ENCODE measurements at regions not wholly inside any gene's neighbourhood (a gene's known extent, or its start where the extent isn't known, plus 50 kb on each side); places are given as distances from the start of the nearest gene placed in this dataset.
A peak's percentile ranks its signal among the peaks of the same experiment; 100 is the strongest.
"Not testable (repeated sequence)": the region's sequence is repeated elsewhere in the genome, so short reads cannot be mapped to it uniquely, and the experiment has no call there.

DNA sequence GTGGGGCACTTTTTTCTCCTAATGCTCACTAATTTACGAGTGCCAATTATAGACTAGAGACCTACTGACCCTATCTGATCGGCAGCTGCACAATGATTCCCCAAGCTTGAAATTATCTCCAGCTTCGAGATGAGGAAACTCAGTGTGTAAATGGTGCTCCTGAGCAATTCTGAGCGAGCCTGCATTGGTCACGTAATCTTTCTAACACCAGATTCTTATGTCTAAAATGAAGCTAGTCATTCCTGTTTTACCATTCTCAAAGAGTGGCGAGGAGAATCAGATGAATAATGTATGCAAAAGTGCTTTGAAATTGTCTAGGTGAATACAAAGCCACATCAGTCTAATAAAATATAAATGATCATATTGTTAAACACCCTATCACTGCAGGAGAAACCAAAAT, 318.1 kb upstream of the FAM78B start:
- no peak overlapping the region for H3K4me3 ChIP-seq (ENCODE audit: low read length)
- no peaks in the 10 kb centered on the region for H3K9me3 ChIP-seq (ENCODE audit: low read depth, low read length)

DNA sequence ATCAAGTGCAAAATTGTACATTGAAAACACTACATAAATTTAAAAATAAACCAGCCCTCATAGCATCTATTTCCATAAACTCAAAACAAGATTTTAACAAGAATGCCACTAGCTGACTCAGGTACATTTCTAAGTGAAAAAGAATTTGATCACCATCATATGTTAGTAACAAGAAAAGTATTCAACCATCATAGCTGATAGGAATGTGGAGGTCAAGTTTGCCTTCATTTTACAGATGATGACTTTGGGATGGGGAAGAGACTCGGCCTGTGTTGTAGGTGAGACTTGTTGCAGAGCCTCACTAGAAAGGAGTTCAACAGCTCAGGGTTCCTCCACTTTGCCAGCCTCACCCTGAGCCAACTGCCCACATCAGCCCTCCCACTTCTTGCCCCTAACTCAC, 318.8 kb upstream of the FAM78B start:
- no peaks in the 10 kb centered on the region for H3K9me3 ChIP-seq (ENCODE audit: low read depth, low read length)
- H3K4me1 ChIP-seq (ENCODE audit: insufficient read depth, low read length): peaks cover 9% of the 10 kb centered on the region
- no peak overlapping the region for H3K4me3 ChIP-seq (ENCODE audit: low read length)
- no peaks in the 10 kb centered on the region for H3K27me3 ChIP-seq (ENCODE audit: insufficient read depth, low read length)

More for the DNA sequence above, 318.1 kb upstream of the FAM78B start:
- peaks cover 5% of the 10 kb centered on the region for H3K4me1 ChIP-seq (ENCODE audit: insufficient read depth, low read length)
- H3K27me3 ChIP-seq (ENCODE audit: insufficient read depth, low read length): no peaks in the 10 kb centered on the region

DNA sequence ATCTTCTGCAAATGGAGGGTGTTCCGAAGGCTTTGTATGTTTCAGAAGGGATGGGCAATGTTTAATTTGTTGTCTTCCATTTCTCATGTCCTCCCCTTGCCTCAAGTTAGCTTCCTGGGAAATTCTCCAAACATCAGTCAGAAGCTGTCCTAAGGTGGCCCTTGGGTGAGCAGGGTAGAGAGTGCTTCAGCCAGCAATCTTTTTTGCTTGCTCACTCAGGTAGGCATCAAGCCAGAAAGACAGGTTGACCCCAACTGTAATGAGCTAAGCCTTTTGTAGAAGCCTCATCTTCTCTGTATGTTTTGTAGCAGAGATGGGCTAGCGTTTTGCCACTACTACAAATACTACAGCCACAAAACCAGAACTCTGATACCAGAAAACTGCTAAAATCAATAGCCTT, 321.5 kb upstream of the FAM78B start:
- Histone ChIP-seq H3K27me3 (ENCODE audit: insufficient read depth, low read length) (no peaks in the 10 kb centered on the region), H3K9me3 (ENCODE audit: low read depth, low read length) (no peaks in the 10 kb centered on the region), H3K4me3 (ENCODE audit: low read length) (no peak overlapping the region), H3K4me1 (ENCODE audit: insufficient read depth, low read length) (peaks cover 12% of the 10 kb centered on the region)

DNA sequence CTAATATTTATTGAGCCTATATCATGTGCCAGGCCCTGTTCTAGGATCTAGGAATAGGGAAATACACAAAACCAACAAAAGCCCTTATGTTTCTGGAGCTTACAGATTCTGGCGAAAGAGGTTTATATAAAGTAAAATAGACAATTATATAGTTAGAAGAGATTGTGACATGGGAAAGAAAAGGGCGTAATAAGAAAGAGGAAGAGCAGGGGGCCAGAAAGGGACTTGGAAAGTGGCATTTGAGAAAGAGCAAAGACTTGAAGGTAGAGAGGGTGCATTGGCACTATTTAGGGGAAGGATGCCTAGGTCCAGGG, 322.5 kb upstream of the FAM78B start:
- peak overlapping the region; percentile 75 for H3K4me3 ChIP-seq (ENCODE audit: low read length)
- H3K9me3 ChIP-seq (ENCODE audit: low read depth, low read length): no peaks in the 10 kb centered on the region
- H3K4me1 ChIP-seq (ENCODE audit: insufficient read depth, low read length): peaks cover 12% of the 10 kb centered on the region
- no peaks in the 10 kb centered on the region for H3K27me3 ChIP-seq (ENCODE audit: insufficient read depth, low read length)

DNA sequence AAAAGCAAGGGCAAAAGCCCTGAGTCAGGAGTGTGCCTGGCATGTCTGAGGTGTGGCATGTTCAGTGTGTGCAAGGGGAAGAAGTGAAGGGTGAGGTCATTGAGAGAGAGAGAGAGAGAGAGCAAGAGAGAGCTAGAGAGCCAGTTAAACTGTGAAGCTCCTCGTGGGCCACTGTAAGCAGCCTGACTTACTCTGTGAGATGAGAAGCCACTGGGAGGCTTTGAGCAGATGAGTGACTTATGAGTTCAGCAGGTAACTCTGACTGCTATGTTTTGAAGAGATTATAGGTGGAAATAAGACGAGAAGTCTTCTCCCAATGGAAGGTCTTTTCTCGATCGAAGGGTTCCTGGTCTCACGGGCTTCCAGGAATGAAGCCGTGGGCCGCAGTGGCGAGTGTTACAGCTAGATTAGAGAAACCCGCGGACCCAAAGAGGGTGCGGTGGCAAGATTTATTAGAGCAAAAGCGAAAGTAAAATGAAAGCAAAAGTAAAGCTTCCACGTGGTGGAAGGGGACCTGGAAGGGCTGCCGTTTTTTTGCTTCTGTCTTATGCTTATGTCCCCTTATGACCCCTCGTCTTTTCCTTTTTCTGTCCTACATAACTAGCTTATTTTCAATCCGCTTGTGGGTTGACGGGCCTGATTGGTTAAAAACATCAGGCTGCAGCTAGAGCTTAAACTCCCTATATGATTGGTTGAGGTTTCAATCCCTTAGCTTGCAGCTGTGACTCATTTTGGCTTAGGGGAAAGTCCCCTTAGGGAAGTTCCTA, 323.1 kb upstream of the FAM78B start:
- no peaks in the 10 kb centered on the region for H3K9me3 ChIP-seq (ENCODE audit: low read depth, low read length)
- peaks cover 12% of the 10 kb centered on the region for H3K4me1 ChIP-seq (ENCODE audit: insufficient read depth, low read length)
- no peaks in the 10 kb centered on the region for H3K27me3 ChIP-seq (ENCODE audit: insufficient read depth, low read length)
- H3K4me3 ChIP-seq (ENCODE audit: low read length): peak overlapping the region; percentile 75

DNA sequence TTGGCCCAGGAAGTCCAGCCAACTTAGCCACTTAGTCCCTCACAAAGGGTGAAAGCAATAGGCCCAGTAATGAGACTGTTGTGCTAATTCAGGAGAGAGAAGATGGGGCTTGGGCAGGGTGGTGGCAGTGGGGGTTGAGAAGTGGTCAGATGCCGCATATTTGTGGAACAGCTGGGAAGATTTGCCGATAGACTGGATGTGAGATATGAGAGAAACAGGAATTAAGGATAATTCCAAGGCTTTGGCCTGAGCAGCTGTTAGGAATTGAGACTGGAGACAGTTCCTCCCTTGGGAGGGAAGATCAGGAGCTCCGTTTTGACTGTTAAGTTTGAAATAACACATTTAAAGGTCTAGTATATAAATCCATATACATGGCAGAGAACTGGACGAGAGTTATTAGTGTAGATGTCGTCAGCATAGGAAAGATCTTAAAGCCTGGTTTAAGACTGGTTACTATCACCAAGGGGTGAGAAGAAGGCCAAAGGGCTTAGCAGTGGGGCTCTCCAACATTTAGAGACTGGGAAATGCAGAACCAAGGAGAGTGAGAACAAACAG, 323.7 kb upstream of the FAM78B start:
- Histone ChIP-seq H3K4me3 (ENCODE audit: low read length) (peak overlapping the region; percentile 75), H3K9me3 (ENCODE audit: low read depth, low read length) (no peaks in the 10 kb centered on the region), H3K4me1 (ENCODE audit: insufficient read depth, low read length) (peaks cover 12% of the 10 kb centered on the region), H3K27me3 (ENCODE audit: insufficient read depth, low read length) (no peaks in the 10 kb centered on the region)

DNA sequence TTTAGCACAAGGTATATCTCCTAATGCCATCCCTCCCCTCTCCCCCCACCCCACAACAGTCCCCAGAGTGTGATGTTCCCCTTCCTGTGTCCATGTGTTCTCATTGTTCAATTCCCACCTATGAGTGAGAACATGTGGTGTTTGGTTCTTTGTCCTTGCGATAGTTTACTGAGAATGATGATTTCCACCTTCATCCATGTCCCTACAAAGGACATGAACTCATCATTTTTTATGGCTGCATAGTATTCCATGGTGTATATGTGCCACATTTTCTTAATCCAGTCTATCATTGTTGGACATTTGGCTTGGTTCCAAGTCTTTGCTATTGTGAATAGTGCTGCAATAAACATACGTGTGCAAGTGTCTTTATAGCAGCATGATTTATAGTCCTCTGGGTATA, 327.0 kb upstream of the FAM78B start:
- H3K4me1 ChIP-seq (ENCODE audit: insufficient read depth, low read length): peaks cover 12% of the 10 kb centered on the region
- H3K4me3 ChIP-seq (ENCODE audit: low read length); H3K27me3 ChIP-seq (ENCODE audit: insufficient read depth, low read length); H3K9me3 ChIP-seq (ENCODE audit: low read depth, low read length): not testable (repeated sequence)

DNA sequence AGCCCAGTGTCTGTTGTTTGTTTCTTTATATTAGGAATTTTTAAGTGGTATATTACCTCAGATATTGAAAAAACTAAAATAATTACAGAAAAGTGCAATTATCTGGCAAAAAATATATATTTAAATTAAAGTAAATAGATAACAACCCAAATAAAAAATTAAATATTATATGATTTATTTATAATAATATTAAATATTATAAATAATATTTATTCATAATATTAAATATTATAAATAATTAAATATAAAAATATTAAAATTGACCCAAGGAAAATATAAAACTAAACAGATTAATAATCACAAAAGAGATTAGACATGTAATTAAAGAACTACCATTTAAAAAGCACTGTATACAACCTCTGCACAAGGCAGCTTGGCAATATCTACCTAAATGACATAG, 331.9 kb upstream of the POGK start:
- H3K27me3 ChIP-seq (ENCODE audit: insufficient read depth, low read length): no peaks in the 10 kb centered on the region
- no peak overlapping the region for H3K4me3 ChIP-seq (ENCODE audit: low read length)
- peaks cover 17% of the 10 kb centered on the region for H3K4me1 ChIP-seq (ENCODE audit: insufficient read depth, low read length)
- H3K9me3 ChIP-seq (ENCODE audit: low read depth, low read length): no peaks in the 10 kb centered on the region

DNA sequence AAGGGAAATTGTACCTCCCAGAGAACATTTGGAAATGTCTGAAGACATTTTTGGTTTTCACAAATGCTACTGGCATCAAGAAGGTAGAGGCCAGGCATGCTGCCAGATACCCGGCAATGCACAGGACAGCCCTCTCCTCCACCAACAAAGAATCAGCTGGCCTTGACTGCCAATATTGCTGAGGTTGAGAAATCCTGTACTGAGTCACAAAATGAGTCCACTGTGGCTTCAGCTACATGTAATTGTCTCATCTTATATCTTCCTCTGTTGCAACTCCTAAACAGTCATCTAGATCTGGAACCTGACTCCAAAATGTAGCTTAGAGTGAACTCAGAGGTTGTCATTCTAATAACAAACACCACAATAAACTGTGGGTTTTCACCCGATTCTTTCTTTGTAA, 327.5 kb upstream of the POGK start:
- no peaks in the 10 kb centered on the region for H3K27me3 ChIP-seq (ENCODE audit: insufficient read depth, low read length)
- H3K9me3 ChIP-seq (ENCODE audit: low read depth, low read length): peaks cover 11% of the 10 kb centered on the region
- peaks cover 19% of the 10 kb centered on the region for H3K4me1 ChIP-seq (ENCODE audit: insufficient read depth, low read length)
- no peak overlapping the region for H3K4me3 ChIP-seq (ENCODE audit: low read length)

DNA sequence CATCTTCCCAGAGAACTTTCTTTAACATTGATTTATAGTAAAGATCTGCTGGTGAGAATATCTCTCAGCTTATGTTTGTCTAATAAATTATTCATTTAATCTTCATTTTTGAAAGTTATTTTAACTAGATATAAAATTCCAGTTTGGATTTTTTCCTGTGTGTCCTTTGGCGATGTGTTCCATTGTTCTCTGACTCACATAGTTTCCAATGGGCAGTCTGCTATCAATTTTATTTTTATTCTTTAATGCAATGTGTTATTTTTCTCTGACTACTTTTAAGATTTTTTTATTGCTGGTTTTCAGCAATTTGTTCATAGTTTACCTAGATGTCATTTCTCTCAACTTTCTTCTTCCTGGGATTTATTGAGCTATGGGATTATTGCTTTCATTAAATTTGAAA, 325.2 kb upstream of the POGK start:
- Histone ChIP-seq H3K9me3 (ENCODE audit: low read depth, low read length) (peaks cover 11% of the 10 kb centered on the region), H3K4me3 (ENCODE audit: low read length) (no peak overlapping the region), H3K27me3 (ENCODE audit: insufficient read depth, low read length) (no peaks in the 10 kb centered on the region), H3K4me1 (ENCODE audit: insufficient read depth, low read length) (peaks cover 19% of the 10 kb centered on the region)

DNA sequence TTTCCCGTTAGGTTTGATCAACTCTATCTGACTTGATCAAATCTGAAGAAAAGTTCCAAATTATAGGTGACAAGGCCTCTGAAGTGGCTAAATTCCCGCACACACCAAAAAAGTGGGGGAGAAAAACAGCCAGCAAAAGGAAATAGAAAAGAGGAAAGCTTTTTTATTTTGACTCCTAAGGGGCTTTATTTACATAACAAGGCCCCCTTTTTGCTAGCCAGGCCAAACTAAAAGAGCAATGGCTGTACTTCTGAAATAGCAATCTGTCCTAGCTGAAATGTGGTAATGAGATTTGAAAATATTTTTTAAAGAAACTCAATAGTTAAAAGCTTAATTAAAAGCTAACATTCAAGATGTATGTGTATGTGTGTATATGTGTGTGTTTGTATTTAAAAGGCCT, 311.5 kb upstream of the POGK start:
- no peaks in the 10 kb centered on the region for H3K9me3 ChIP-seq (ENCODE audit: low read depth, low read length)
- H3K4me3 ChIP-seq (ENCODE audit: low read length): no peak overlapping the region
- H3K27me3 ChIP-seq (ENCODE audit: insufficient read depth, low read length): peaks cover 7% of the 10 kb centered on the region
- no peaks in the 10 kb centered on the region for H3K4me1 ChIP-seq (ENCODE audit: insufficient read depth, low read length)

DNA sequence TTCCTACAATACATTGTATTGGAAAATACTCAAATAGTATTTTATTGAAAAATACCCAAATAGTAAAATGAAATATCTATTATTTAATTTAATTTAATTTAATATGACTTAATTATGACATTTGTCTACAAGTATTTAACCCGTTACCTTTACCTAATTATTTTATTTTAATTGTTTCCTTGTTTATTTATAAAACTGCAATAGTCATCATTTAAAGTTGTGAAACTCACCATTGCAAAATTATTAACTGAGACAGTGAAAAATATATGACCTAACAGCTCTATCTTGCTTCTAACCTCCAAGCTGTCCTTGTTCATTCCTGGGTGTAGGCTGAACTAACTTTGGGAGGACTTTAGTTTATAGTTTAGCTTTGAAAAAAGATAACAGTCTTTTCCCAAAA, 300.6 kb upstream of the POGK start:
- Histone ChIP-seq H3K27me3 (ENCODE audit: insufficient read depth, low read length) (no peaks in the 10 kb centered on the region), H3K4me1 (ENCODE audit: insufficient read depth, low read length) (no peaks in the 10 kb centered on the region), H3K4me3 (ENCODE audit: low read length) (no peak overlapping the region), H3K9me3 (ENCODE audit: low read depth, low read length) (no peaks in the 10 kb centered on the region)

DNA sequence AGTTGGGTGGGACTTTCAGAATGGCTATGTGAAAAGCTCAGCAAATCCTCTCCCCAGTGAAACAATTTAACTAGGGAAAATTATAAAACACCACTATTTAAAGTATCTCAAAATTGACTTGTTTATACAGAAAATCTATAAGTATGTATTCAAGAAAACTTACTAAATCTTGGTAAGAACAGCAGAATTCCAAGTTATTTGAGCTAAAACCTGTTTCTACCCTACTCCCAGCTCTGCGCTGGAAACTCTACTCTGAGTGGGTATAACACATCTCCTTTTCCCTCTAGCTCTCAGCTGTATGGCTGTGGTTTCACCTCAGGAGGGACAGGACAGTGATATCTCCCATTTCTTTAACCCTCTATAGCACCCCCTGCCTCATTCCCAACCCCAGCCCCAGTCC, 295.2 kb upstream of the POGK start:
- no peak overlapping the region for H3K4me3 ChIP-seq (ENCODE audit: low read length)
- no peaks in the 10 kb centered on the region for H3K27me3 ChIP-seq (ENCODE audit: insufficient read depth, low read length)
- no peaks in the 10 kb centered on the region for H3K4me1 ChIP-seq (ENCODE audit: insufficient read depth, low read length)
- H3K9me3 ChIP-seq (ENCODE audit: low read depth, low read length): no peaks in the 10 kb centered on the region

DNA sequence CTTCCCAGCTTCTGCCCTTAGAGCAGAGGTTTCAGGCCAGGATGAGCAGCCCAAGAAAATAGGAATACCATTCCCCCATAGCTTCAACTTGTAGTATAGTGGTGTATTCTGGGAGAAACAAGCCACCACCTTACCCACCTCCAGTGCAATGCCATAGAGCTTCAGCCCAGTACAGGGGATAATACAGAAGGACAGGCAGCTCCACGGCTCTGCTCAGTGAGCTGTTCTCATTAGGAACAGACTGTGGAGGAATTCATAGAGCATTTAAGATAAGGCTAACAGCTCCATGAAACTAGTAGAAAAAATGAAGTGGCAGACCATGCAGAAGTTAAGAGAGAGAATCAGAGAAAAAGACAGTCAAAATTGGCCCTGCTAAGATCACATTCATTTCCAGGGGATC, 294.7 kb upstream of the POGK start:
- no peak overlapping the region for H3K4me3 ChIP-seq (ENCODE audit: low read length)
- no peaks in the 10 kb centered on the region for H3K4me1 ChIP-seq (ENCODE audit: insufficient read depth, low read length)
- H3K27me3 ChIP-seq (ENCODE audit: insufficient read depth, low read length): no peaks in the 10 kb centered on the region
- no peaks in the 10 kb centered on the region for H3K9me3 ChIP-seq (ENCODE audit: low read depth, low read length)

DNA sequence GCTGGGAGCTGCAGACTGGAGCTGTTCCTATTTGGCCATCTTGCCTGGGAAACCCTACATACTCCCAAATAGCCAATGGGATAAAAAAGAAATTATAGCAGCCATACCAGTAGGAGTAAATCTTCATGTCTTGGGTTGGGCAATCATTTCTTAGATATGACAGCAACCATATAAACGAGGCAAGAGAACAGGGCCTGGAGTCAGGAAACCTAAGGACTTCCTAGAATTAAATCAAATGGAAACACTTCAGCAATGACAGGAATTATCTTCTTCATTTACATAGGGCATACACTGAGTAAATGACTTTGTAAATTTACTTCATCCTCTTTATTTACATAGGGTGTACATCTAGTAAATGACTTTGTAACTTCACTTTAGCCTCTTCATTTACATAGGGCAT, 286.6 kb upstream of the POGK start:
- no peaks in the 10 kb centered on the region for H3K27me3 ChIP-seq (ENCODE audit: insufficient read depth, low read length)
- H3K9me3 ChIP-seq (ENCODE audit: low read depth, low read length): no peaks in the 10 kb centered on the region
- H3K4me3 ChIP-seq (ENCODE audit: low read length): no peak overlapping the region
- H3K4me1 ChIP-seq (ENCODE audit: insufficient read depth, low read length): no peaks in the 10 kb centered on the region

DNA sequence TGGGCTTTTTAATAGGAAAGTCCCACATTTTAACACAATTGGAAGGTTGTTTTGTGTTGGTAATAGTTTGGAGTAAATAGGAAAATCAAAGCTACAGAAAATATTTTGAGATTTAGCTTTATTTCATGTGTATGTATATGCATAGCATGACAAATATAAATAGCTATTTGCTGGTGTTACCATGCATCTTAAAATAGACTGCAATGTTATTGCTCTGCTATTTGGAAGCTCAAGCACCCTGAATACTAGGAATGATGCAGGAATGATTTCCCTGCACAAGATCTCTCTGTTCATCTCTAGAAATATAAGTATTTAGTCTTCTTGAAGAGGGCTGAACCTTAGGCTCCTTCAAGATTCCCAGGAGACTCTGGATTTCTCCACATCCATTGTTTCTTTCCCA, 268.3 kb upstream of the POGK start:
- Histone ChIP-seq H3K27me3 (ENCODE audit: insufficient read depth, low read length) (no peaks in the 10 kb centered on the region), H3K4me1 (ENCODE audit: insufficient read depth, low read length) (no peaks in the 10 kb centered on the region), H3K9me3 (ENCODE audit: low read depth, low read length) (no peaks in the 10 kb centered on the region), H3K4me3 (ENCODE audit: low read length) (no peak overlapping the region)
